ENCODE measurements at regions not wholly inside any gene's neighbourhood (a gene's known extent, or its start where the extent isn't known, plus 50 kb on each side); places are given as distances from the start of the nearest gene placed in this dataset.

- intact Hi-C loops (cut with micrococcal nuclease; ENCODE audit: unreplicated experiment): no loop called here
- H3K4me3 ChIP-seq: no peak overlapping the region
- H3K27me3 ChIP-seq (ENCODE audit: insufficient read depth, low read depth): no peaks in the 10 kb centered on the region
- H3K4me2 ChIP-seq: no peak overlapping the region
- no peak overlapping the region for H3K27ac ChIP-seq
- H3K9me3 ChIP-seq (ENCODE audit: insufficient read depth, low read depth): no peaks in the 10 kb centered on the region
- DNase-seq: no peak
- ChIA-PET POLR2A (ENCODE audit: unreplicated experiment) (no interaction called here), CTCF (no interaction called here)
- H3K79me2 ChIP-seq (ENCODE audit: low read depth): no peaks in the 10 kb centered on the region
- H4K20me1 ChIP-seq (ENCODE audit: insufficient read depth): no peaks in the 10 kb centered on the region
- H2AFZ ChIP-seq: no peak overlapping the region
- TF ChIP-seq EZH2 (IDR thresholded peaks at IDR 0.05; ENCODE audit: low read depth) (no peak), CTCF (conservative IDR thresholded peaks at IDR 0.05) (no peak)
- BruUV-seq (replicated peaks): no TSS peak
- H3K9me2 ChIP-seq (ENCODE audit: insufficient read depth): no peaks in the 10 kb centered on the region
- no peaks in the 10 kb centered on the region; the same call in 1 of the 2 replicates for H3F3A ChIP-seq (ENCODE audit: insufficient read depth, low read depth)
- H3K4me1 ChIP-seq (replicated peaks; ENCODE audit: insufficient read depth): 0 out of 2 replicates have a peak, but pooled peaks cover 18% of the 10 kb centered on the region
- H3K36me3 ChIP-seq (ENCODE audit: low read depth): no peaks in the 10 kb centered on the region
These were observed 913.1 kb downstream of the AACS start for GRCh38 chr12:125978286-125978685.

- Histone ChIP-seq H3K79me2 (ENCODE audit: low read depth) (no peaks in the 10 kb centered on the region), H3K4me2 (no peak overlapping the region), H3K9me2 (ENCODE audit: insufficient read depth) (no peaks in the 10 kb centered on the region), H3K9me3 (ENCODE audit: insufficient read depth, low read depth) (no peaks in the 10 kb centered on the region), H3K4me1 (replicated peaks; ENCODE audit: insufficient read depth) (0 out of 2 replicates have a peak, but pooled peaks cover 8% of the 10 kb centered on the region), H3K27me3 (ENCODE audit: insufficient read depth, low read depth) (no peaks in the 10 kb centered on the region), H3K27ac (no peak overlapping the region), H3K36me3 (ENCODE audit: low read depth) (no peaks in the 10 kb centered on the region), H3K4me3 (no peak overlapping the region), H4K20me1 (ENCODE audit: insufficient read depth) (no peaks in the 10 kb centered on the region), H2AFZ (no peak overlapping the region), H3F3A (ENCODE audit: insufficient read depth, low read depth) (peaks cover 5% of the 10 kb centered on the region; the same call in 1 of the 2 replicates)
- TF ChIP-seq CTCF (conservative IDR thresholded peaks at IDR 0.05) (no peak), EZH2 (IDR thresholded peaks at IDR 0.05; ENCODE audit: low read depth) (no peak)
- ChIA-PET CTCF (no interaction called here), POLR2A (ENCODE audit: unreplicated experiment) (interaction anchor here (0.5 kb wide), 1 partner anchor 1867 kb away, joined by 5 read pairs; no protein-coding TSS in a partner anchor)
- BruUV-seq (replicated peaks): no TSS peak
- no peak for DNase-seq
- intact Hi-C loops (cut with micrococcal nuclease; ENCODE audit: unreplicated experiment): no loop called here
These were observed 916.5 kb downstream of the AACS start for GRCh38 chr12:125981610-125982253.

GRCh38 chr12:125983094-125983783 is 918.0 kb downstream of the AACS start:
- no peaks in the 10 kb centered on the region; the same call in 1 of the 2 replicates for H3K9me2 ChIP-seq (ENCODE audit: insufficient read depth)
- H3K4me1 ChIP-seq (replicated peaks; ENCODE audit: insufficient read depth): 0 out of 2 replicates have a peak, but pooled peaks cover 8% of the 10 kb centered on the region
- no TSS peak for BruUV-seq (replicated peaks)
- peak; percentile 72 to 85 for DNase-seq
- H3K27me3 ChIP-seq (ENCODE audit: insufficient read depth, low read depth): no peaks in the 10 kb centered on the region
- no peak for TF ChIP-seq EZH2 (IDR thresholded peaks at IDR 0.05; ENCODE audit: low read depth)
- no peak for TF ChIP-seq CTCF (conservative IDR thresholded peaks at IDR 0.05)
- H4K20me1 ChIP-seq (ENCODE audit: insufficient read depth): no peaks in the 10 kb centered on the region
- H3K4me3 ChIP-seq: peak overlapping the region; percentile 64
- H3K27ac ChIP-seq: peak overlapping the region; percentile 63
- H3K4me2 ChIP-seq: peak overlapping the region; percentile 79
- ChIA-PET CTCF (interaction anchor here (0.6 kb wide), 2 partner anchors 22 to 657 kb away, joined by 3 to 7 read pairs; no protein-coding TSS in a partner anchor), POLR2A (ENCODE audit: unreplicated experiment) (no interaction called here)
- peak overlapping the region; percentile 83 for H2AFZ ChIP-seq
- no peaks in the 10 kb centered on the region for H3K36me3 ChIP-seq (ENCODE audit: low read depth)
- intact Hi-C loops (cut with micrococcal nuclease; ENCODE audit: unreplicated experiment): loop anchor here (1.0 kb wide), 2 partner anchors 68 to 789 kb away; no protein-coding TSS in a partner anchor
- H3K9me3 ChIP-seq (ENCODE audit: insufficient read depth, low read depth): no peaks in the 10 kb centered on the region
- no peaks in the 10 kb centered on the region for H3K79me2 ChIP-seq (ENCODE audit: low read depth)
- peaks cover 5% of the 10 kb centered on the region; the same call in 1 of the 2 replicates for H3F3A ChIP-seq (ENCODE audit: insufficient read depth, low read depth)
